ENCODE measurements at regions not wholly inside any gene's neighbourhood (a gene's known extent, or its start where the extent isn't known, plus 50 kb on each side); places are given as distances from the start of the nearest gene placed in this dataset.

- TF ChIP-seq CTCF (IDR thresholded peaks at IDR 0.05) (no peak), POLR2A (IDR thresholded peaks at IDR 0.05) (no peak), EP300 (IDR thresholded peaks at IDR 0.05) (no peak)
Observed at GRCh38 chr13:33340631-33341030, 55.1 kb upstream of the STARD13 start.

All from ovary (tissue), 3 donors.